ENCODE measurements at regions not wholly inside any gene's neighbourhood (a gene's known extent, or its start where the extent isn't known, plus 50 kb on each side); places are given as distances from the start of the nearest gene placed in this dataset.
"Not testable (repeated sequence)": the region's sequence is repeated elsewhere in the genome, so short reads cannot be mapped to it uniquely, and the experiment has no call there.

GRCh38 chr12:94007833-94008232 lies 140.5 kb upstream of the PLXNC1 start:
- not testable (repeated sequence) for H3K27me3 ChIP-seq (replicated peaks; ENCODE audit: control insufficient read depth, insufficient read depth, low read length); H3K4me3 ChIP-seq (ENCODE audit: low read length); H3K9me3 ChIP-seq (ENCODE audit: control insufficient read depth, low read length); H3K4me1 ChIP-seq (ENCODE audit: control insufficient read depth, insufficient read depth, low read length); DNase-seq (ENCODE audit: low read depth); H3K9ac ChIP-seq (ENCODE audit: low read length); H3K36me3 ChIP-seq (ENCODE audit: control insufficient read depth, insufficient read depth, low read length, severe bottlenecking)

- no peaks in the 10 kb centered on the region for H3K36me3 ChIP-seq (ENCODE audit: control insufficient read depth, insufficient read depth, low read length, severe bottlenecking)
- no peaks in the 10 kb centered on the region for H3K27me3 ChIP-seq (replicated peaks; ENCODE audit: control insufficient read depth, insufficient read depth, low read length)
- no peak overlapping the region for H3K9ac ChIP-seq (ENCODE audit: low read length)
- H3K9me3 ChIP-seq (ENCODE audit: control insufficient read depth, low read length) = no peaks in the 10 kb centered on the region
- no peak for DNase-seq (ENCODE audit: low read depth)
- no peak overlapping the region for H3K4me3 ChIP-seq (ENCODE audit: low read length)
- no peaks in the 10 kb centered on the region for H3K4me1 ChIP-seq (ENCODE audit: control insufficient read depth, insufficient read depth, low read length)
Measured at GRCh38 chr12:94010307-94010706, 138.1 kb upstream of the PLXNC1 start.

- no peaks in the 10 kb centered on the region for H3K36me3 ChIP-seq (ENCODE audit: control insufficient read depth, insufficient read depth, low read length, severe bottlenecking)
- no peak overlapping the region for H3K4me3 ChIP-seq (ENCODE audit: low read length)
- peak; percentile 17 for DNase-seq (ENCODE audit: low read depth)
- no peaks in the 10 kb centered on the region for H3K4me1 ChIP-seq (ENCODE audit: control insufficient read depth, insufficient read depth, low read length)
- peaks cover 13% of the 10 kb centered on the region for H3K9me3 ChIP-seq (ENCODE audit: control insufficient read depth, low read length)
- H3K27me3 ChIP-seq (replicated peaks; ENCODE audit: control insufficient read depth, insufficient read depth, low read length) = no peaks in the 10 kb centered on the region
- no peak overlapping the region for H3K9ac ChIP-seq (ENCODE audit: low read length)
Measured at GRCh38 chr12:94012071-94012470, 136.3 kb upstream of the PLXNC1 start.

DNA sequence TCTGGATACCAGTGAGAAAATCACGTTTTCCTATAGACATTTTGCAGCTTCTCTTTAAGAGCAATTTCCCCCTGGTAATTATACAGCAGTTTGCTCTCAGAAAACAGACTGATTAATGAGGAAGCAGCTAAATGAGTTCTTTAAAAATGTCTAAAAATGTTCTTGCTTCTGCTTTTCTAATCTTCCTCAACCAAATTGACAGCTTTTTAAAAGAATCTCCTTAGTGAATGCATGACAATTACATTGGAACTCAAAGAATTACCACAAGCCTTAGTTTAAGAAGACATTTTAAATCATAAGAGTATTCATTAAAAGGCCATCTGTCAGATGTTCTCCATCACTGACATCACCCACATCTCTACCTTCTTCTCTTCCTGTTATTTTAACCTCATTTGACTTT lies 135.8 kb upstream of the PLXNC1 start:
- H3K9me3 ChIP-seq (ENCODE audit: control insufficient read depth, low read length) = peaks cover 18% of the 10 kb centered on the region
- H3K4me1 ChIP-seq (ENCODE audit: control insufficient read depth, insufficient read depth, low read length) = no peaks in the 10 kb centered on the region
- no peaks in the 10 kb centered on the region for H3K36me3 ChIP-seq (ENCODE audit: control insufficient read depth, insufficient read depth, low read length, severe bottlenecking)
- DNase-seq (ENCODE audit: low read depth) = no peak
- no peak overlapping the region for H3K4me3 ChIP-seq (ENCODE audit: low read length)
- no peak overlapping the region for H3K9ac ChIP-seq (ENCODE audit: low read length)
- H3K27me3 ChIP-seq (replicated peaks; ENCODE audit: control insufficient read depth, insufficient read depth, low read length) = no peaks in the 10 kb centered on the region

GRCh38 chr12:94017247-94017646 lies 131.1 kb upstream of the PLXNC1 start:
- H3K9me3 ChIP-seq (ENCODE audit: control insufficient read depth, low read length) = peaks cover 22% of the 10 kb centered on the region
- H3K4me3 ChIP-seq (ENCODE audit: low read length); DNase-seq (ENCODE audit: low read depth); H3K9ac ChIP-seq (ENCODE audit: low read length); H3K27me3 ChIP-seq (replicated peaks; ENCODE audit: control insufficient read depth, insufficient read depth, low read length); H3K36me3 ChIP-seq (ENCODE audit: control insufficient read depth, insufficient read depth, low read length, severe bottlenecking): not testable (repeated sequence)
- peaks cover 12% of the 10 kb centered on the region for H3K4me1 ChIP-seq (ENCODE audit: control insufficient read depth, insufficient read depth, low read length)

GRCh38 chr12:94020335-94020734 lies 128.0 kb upstream of the PLXNC1 start:
- peak; percentile 35 for DNase-seq (ENCODE audit: low read depth)

DNA sequence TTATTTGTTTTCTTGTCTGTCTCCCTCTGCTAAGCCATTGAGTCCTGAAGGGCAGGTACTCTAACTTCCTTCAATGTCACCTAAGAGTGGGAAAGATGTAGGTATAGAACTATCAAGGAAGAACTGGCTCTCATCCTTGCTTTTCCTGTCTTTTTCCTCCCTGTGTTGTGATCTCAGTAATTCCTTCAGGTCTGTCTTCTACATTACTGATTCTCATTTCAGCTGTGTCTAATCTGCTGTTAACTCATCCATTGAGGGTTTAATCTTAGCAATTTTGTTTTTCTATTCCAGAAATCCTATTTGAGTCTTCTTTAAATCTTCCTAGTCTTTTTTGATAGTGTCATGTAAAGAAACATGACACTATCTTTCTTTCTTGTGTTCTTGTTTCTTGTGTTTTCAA lies 124.5 kb upstream of the PLXNC1 start:
- peaks cover 19% of the 10 kb centered on the region for H3K9me3 ChIP-seq (ENCODE audit: control insufficient read depth, low read length)
- H3K9ac ChIP-seq (ENCODE audit: low read length) = no peak overlapping the region
- no peaks in the 10 kb centered on the region for H3K36me3 ChIP-seq (ENCODE audit: control insufficient read depth, insufficient read depth, low read length, severe bottlenecking)
- no peak overlapping the region for H3K4me3 ChIP-seq (ENCODE audit: low read length)
- peaks cover 8% of the 10 kb centered on the region for H3K27me3 ChIP-seq (replicated peaks; ENCODE audit: control insufficient read depth, insufficient read depth, low read length)
- no peak for DNase-seq (ENCODE audit: low read depth)
- peaks cover 12% of the 10 kb centered on the region for H3K4me1 ChIP-seq (ENCODE audit: control insufficient read depth, insufficient read depth, low read length)

More at GRCh38 chr12:94020335-94020734, 128.0 kb upstream of the PLXNC1 start:
- no peak overlapping the region for H3K4me3 ChIP-seq (ENCODE audit: low read length)
- no peaks in the 10 kb centered on the region for H3K27me3 ChIP-seq (replicated peaks; ENCODE audit: control insufficient read depth, insufficient read depth, low read length)
- peaks cover 12% of the 10 kb centered on the region for H3K4me1 ChIP-seq (ENCODE audit: control insufficient read depth, insufficient read depth, low read length)
- peaks cover 35% of the 10 kb centered on the region for H3K9me3 ChIP-seq (ENCODE audit: control insufficient read depth, low read length)
- H3K9ac ChIP-seq (ENCODE audit: low read length) = no peak overlapping the region
- H3K36me3 ChIP-seq (ENCODE audit: control insufficient read depth, insufficient read depth, low read length, severe bottlenecking) = no peaks in the 10 kb centered on the region

GRCh38 chr12:94025068-94025467 lies 123.3 kb upstream of the PLXNC1 start:
- Histone ChIP-seq H3K4me1 (ENCODE audit: control insufficient read depth, insufficient read depth, low read length) (peaks cover 7% of the 10 kb centered on the region), H3K4me3 (ENCODE audit: low read length) (no peak overlapping the region), H3K9ac (ENCODE audit: low read length) (no peak overlapping the region), H3K36me3 (ENCODE audit: control insufficient read depth, insufficient read depth, low read length, severe bottlenecking) (no peaks in the 10 kb centered on the region), H3K27me3 (replicated peaks; ENCODE audit: control insufficient read depth, insufficient read depth, low read length) (peaks cover 9% of the 10 kb centered on the region), H3K9me3 (ENCODE audit: control insufficient read depth, low read length) (peaks cover 19% of the 10 kb centered on the region)
- DNase-seq (ENCODE audit: low read depth) = no peak

DNA sequence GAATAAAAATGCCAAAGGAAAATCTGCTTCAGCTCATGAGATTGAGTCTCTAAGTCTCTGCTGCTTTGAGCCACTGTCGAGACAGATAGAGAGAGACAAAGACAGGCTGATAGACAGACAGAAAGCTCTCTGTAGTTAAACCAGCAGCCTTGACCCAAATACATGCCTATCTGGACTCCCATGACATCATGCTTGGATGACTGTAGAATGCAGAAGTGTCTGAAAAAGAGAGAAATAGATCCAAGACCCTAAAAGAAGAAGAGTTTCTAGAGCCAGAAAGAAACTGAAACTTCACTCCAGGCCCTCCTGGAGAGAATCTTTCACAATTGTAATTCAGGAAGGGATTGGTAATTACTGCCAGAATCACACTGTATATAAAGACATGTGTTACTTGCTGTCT lies 122.6 kb upstream of the PLXNC1 start:
- DNase-seq (ENCODE audit: low read depth) = peak; percentile 33
- H3K4me3 ChIP-seq (ENCODE audit: low read length) = no peak overlapping the region
- H3K9ac ChIP-seq (ENCODE audit: low read length) = no peak overlapping the region
- peaks cover 9% of the 10 kb centered on the region for H3K27me3 ChIP-seq (replicated peaks; ENCODE audit: control insufficient read depth, insufficient read depth, low read length)
- H3K9me3 ChIP-seq (ENCODE audit: control insufficient read depth, low read length) = peaks cover 19% of the 10 kb centered on the region
- peaks cover 1% of the 10 kb centered on the region for H3K4me1 ChIP-seq (ENCODE audit: control insufficient read depth, insufficient read depth, low read length)
- no peaks in the 10 kb centered on the region for H3K36me3 ChIP-seq (ENCODE audit: control insufficient read depth, insufficient read depth, low read length, severe bottlenecking)

GRCh38 chr12:94026596-94026995 lies 121.8 kb upstream of the PLXNC1 start:
- Histone ChIP-seq H3K9me3 (ENCODE audit: control insufficient read depth, low read length) (peaks cover 19% of the 10 kb centered on the region), H3K27me3 (replicated peaks; ENCODE audit: control insufficient read depth, insufficient read depth, low read length) (peaks cover 9% of the 10 kb centered on the region), H3K4me1 (ENCODE audit: control insufficient read depth, insufficient read depth, low read length) (no peaks in the 10 kb centered on the region), H3K4me3 (ENCODE audit: low read length) (no peak overlapping the region), H3K9ac (ENCODE audit: low read length) (no peak overlapping the region), H3K36me3 (ENCODE audit: control insufficient read depth, insufficient read depth, low read length, severe bottlenecking) (no peaks in the 10 kb centered on the region)
- DNase-seq (ENCODE audit: low read depth) = peak; percentile 40

- Histone ChIP-seq H3K9me3 (ENCODE audit: control insufficient read depth, low read length) (peaks cover 19% of the 10 kb centered on the region), H3K36me3 (ENCODE audit: control insufficient read depth, insufficient read depth, low read length, severe bottlenecking) (no peaks in the 10 kb centered on the region), H3K4me3 (ENCODE audit: low read length) (no peak overlapping the region), H3K9ac (ENCODE audit: low read length) (no peak overlapping the region), H3K4me1 (ENCODE audit: control insufficient read depth, insufficient read depth, low read length) (peaks cover 3% of the 10 kb centered on the region), H3K27me3 (replicated peaks; ENCODE audit: control insufficient read depth, insufficient read depth, low read length) (peaks cover 9% of the 10 kb centered on the region)
- no peak for DNase-seq (ENCODE audit: low read depth)
Measured at GRCh38 chr12:94027561-94027960, 120.8 kb upstream of the PLXNC1 start.

- peaks cover 17% of the 10 kb centered on the region for H3K27me3 ChIP-seq (replicated peaks; ENCODE audit: control insufficient read depth, insufficient read depth, low read length)
- H3K36me3 ChIP-seq (ENCODE audit: control insufficient read depth, insufficient read depth, low read length, severe bottlenecking) = no peaks in the 10 kb centered on the region
- H3K9me3 ChIP-seq (ENCODE audit: control insufficient read depth, low read length) = peaks cover 16% of the 10 kb centered on the region
- no peak for DNase-seq (ENCODE audit: low read depth)
- no peak overlapping the region for H3K9ac ChIP-seq (ENCODE audit: low read length)
- H3K4me1 ChIP-seq (ENCODE audit: control insufficient read depth, insufficient read depth, low read length) = peaks cover 3% of the 10 kb centered on the region
- H3K4me3 ChIP-seq (ENCODE audit: low read length) = no peak overlapping the region
Measured at GRCh38 chr12:94031763-94032162, 116.6 kb upstream of the PLXNC1 start.
